Erythroblast (primary cell): ENCODE measurements at regions not wholly inside any gene's neighbourhood (a gene's known extent, or its start where the extent isn't known, plus 50 kb on each side); places are given as distances from the start of the nearest gene placed in this dataset.

Source experiments
- GATA1 ChIP-seq: IDR thresholded peaks from 2 replicates; pipeline ENCODE4 v1.6.1; 2011; ENCODE audit warnings: low read depth, mild to moderate bottlenecking, control low read depth, low read length, moderate library complexity
- POLR2A ChIP-seq: IDR thresholded peaks from 2 replicates; pipeline ENCODE4 v1.6.1; 2011; ENCODE audit warnings: mild to moderate bottlenecking, low read length

DNA sequence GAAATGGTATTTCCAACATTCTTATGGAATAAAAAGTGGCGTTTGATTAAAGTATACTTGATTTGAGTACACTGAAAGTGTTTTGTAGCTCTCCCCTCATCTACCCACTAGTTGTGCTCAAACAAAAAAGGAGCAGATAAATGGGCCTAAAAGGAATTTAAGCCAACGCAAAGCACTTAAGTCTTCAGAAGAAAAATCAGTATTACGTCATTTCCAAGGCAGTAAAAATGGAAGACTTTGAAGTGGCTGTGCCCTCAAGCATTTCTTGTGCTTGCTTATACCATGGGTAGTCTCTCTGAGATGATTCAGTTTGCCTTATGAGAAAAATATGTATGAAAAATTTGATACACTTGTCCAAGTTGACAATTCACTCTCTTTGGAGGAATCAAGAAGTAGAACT, 279.9 kb upstream of the CD180 start:
- TF ChIP-seq POLR2A (no peak), GATA1 (no peak)
